ENCODE measurements at regions not wholly inside any gene's neighbourhood (a gene's known extent, or its start where the extent isn't known, plus 50 kb on each side); places are given as distances from the start of the nearest gene placed in this dataset.
"Not testable (repeated sequence)": the region's sequence is repeated elsewhere in the genome, so short reads cannot be mapped to it uniquely, and the experiment has no call there.

DNA sequence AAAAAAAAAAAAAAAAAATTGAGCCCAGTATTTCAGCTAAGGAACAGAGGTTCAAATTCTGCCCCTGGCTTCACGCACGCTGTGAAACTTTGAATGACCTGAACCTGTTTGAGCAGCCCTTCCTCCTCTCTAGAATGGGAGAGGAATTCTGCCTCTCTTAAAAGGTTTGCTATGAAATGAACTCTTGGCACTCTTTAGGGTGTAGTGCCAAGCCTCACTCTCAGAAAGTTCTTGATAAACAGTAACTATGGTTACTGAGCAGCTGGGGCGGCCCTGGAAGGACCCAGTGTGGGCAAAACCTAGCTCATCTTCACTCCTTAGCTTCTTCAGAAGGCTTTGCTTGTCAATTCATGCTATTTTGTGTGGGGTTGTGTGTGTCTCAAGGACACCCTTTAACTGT is 73.7 kb downstream of the GEMIN8 start:
- Mint-ChIP-seq H3K4me1 (ENCODE audit: low read depth) (peaks cover 2% of the 10 kb centered on the region), H3K4me3 (no peak overlapping the region), H3K36me3 (peaks cover 3% of the 10 kb centered on the region), H3K27me3 (no peaks in the 10 kb centered on the region), H3K27ac (no peak overlapping the region), H3K9me3 (ENCODE audit: low read depth) (no peaks in the 10 kb centered on the region)

DNA sequence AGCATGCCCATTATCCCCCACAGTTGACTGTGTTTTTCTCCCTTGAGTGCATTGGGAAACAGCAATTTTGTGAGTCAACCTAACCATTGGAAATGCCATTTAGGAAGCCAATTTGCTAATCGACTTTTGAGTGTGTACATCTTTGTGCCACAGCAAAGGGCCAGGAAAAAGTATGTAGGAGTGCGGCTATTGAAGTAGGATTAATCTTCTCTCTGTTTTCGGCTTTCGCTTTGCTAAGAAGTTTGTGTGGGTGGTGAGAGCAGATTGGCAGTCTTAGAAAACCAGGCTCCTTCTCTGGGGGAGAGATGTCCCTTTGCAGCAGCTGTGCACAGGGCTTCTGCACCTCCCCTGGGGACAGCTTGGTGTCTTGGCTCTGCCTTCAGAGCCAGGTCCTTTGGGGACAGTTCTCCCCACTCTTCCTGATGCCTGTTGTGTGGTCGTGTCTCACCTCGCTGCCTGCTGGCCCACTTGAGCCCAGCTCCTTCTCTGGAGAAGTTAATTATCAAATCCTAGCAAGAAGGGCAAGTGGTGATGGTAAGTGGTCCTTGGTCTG is 74.5 kb downstream of the GEMIN8 start:
- no peak overlapping the region for H3K4me3 Mint-ChIP-seq
- no peaks in the 10 kb centered on the region for H3K9me3 Mint-ChIP-seq (ENCODE audit: low read depth)
- H3K4me1 Mint-ChIP-seq (ENCODE audit: low read depth), result peaks cover 2% of the 10 kb centered on the region
- no peaks in the 10 kb centered on the region for H3K27me3 Mint-ChIP-seq
- H3K27ac Mint-ChIP-seq, result no peak overlapping the region
- H3K36me3 Mint-ChIP-seq, result peaks cover 3% of the 10 kb centered on the region

DNA sequence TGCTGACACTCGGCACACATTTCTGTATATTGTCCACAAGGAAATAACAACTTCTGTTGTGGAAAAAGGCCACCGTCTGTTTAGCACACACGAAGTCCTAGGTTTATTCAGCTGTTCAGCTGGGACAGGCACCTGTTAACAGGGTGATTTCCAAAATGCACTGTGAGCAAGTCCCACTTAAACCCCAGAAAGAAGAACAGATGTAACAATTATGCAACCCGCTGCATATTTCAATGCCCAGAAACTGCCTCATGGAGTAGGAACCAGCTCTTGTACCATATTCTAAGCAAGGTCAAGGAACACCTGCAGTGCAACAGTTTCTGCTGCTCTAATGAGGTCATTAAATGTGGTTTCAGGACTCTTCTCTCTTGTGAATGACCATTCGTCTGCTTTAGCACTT is 77.1 kb downstream of the GEMIN8 start:
- Mint-ChIP-seq H3K36me3 (no peaks in the 10 kb centered on the region), H3K27ac (no peak overlapping the region), H3K27me3 (no peaks in the 10 kb centered on the region), H3K4me3 (no peak overlapping the region), H3K9me3 (ENCODE audit: low read depth) (no peaks in the 10 kb centered on the region), H3K4me1 (ENCODE audit: low read depth) (no peaks in the 10 kb centered on the region)

DNA sequence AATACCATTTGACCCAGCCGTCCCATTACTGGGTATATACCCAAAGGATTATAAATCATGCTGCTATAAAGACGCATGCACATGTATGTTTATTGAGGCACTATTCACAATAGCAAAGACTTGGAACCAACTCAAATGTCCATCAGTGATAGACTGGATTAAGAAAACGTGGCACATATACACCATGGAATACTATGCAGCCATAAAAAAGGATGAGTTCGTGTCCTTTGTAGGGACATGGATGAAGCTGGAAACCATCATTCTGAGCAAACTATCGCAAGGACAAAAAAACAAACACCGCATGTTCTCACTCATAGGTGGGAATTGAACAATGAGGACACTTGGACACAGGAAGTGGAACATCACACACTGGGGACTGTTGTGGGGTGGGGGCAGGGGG is 83.5 kb downstream of the GEMIN8 start:
- H3K36me3 Mint-ChIP-seq; H3K9me3 Mint-ChIP-seq (ENCODE audit: low read depth); H3K4me1 Mint-ChIP-seq (ENCODE audit: low read depth); H3K4me3 Mint-ChIP-seq; H3K27ac Mint-ChIP-seq; H3K27me3 Mint-ChIP-seq: not testable (repeated sequence)

DNA sequence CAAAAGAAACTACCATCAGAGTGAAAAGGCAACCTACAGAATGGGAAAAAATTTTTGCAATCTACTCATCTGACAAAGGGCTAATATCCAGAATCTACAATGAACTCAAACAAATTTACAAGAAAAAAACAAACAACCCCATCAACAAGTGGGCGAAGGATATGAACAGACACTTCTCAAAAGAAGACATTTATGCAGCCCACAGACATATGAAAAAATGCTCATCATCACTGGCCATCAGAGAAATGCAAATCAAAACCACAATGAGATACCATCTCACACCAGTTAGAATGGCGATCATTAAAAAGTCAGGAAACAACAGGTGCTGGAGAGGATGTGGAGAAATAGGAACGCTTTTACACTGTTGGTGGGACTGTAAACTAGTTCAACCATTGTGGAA is 83.9 kb downstream of the GEMIN8 start:
- H3K9me3 Mint-ChIP-seq (ENCODE audit: low read depth); H3K27ac Mint-ChIP-seq; H3K4me1 Mint-ChIP-seq (ENCODE audit: low read depth); H3K36me3 Mint-ChIP-seq; H3K27me3 Mint-ChIP-seq; H3K4me3 Mint-ChIP-seq: not testable (repeated sequence)

DNA sequence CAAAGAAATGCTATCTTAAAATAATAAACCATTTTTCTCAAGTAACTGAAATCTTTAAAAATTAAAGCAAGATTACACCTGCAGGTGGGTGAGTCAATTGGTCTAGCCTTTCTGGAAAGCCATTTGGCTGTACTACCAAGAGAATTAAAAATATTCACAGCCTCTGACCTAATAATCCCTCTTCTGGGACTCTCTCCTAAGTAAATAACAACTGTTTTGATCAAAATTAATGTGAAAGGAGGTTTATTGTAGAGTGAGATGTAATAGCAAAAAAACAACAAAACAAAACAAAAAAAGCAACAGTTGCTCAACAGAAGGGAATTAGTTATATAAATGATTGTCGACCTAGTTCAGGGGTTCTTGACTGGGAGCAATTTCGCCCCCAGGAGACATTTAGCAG is 89.0 kb downstream of the GEMIN8 start:
- Mint-ChIP-seq H3K36me3 (no peaks in the 10 kb centered on the region), H3K9me3 (ENCODE audit: low read depth) (no peaks in the 10 kb centered on the region), H3K4me3 (no peak overlapping the region), H3K4me1 (ENCODE audit: low read depth) (no peaks in the 10 kb centered on the region), H3K27me3 (peaks cover 13% of the 10 kb centered on the region), H3K27ac (no peak overlapping the region)

DNA sequence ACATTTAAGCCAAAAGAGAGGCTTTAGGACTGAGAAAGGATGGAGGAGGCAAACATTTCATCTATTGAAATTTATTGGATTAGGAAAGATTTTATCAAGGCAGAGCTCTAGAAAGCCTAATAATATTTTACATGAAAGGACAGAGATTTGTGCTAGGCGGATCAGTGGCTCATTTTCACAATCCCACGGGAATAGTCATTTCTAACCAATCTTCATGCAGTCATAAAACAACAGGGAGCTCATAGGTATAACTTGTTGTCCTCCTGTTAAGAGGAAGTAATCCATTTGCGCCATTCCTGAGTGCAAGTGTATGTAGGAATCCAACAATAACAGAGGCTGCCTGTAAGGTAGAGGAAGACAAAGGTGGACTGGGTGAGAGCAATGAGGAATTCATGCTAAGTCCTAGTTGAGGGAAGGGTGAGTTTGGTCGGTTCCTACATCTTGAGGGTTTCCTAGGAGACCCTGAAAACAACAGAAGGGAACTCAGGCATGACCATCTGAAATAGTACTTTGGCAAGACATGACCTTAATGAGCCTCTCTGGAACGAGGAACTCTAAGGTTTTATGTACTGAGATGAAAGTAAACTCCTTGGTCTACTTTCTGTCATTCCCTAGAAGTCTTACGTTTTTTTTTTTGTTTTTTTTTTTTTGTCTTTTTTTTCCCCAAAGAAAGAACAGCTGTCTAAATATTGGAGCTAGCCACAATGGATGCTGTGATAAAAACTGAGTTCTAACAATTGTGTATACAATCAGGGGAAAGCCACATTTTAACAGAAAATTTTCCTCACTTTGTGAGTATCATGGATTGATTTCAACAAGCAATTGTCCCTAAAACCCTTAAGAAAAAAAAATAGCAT is 89.7 kb downstream of the GEMIN8 start:
- Mint-ChIP-seq H3K36me3 (no peaks in the 10 kb centered on the region), H3K27ac (no peak overlapping the region), H3K27me3 (peaks cover 13% of the 10 kb centered on the region), H3K4me1 (ENCODE audit: low read depth) (no peaks in the 10 kb centered on the region), H3K4me3 (peak overlapping the region; percentile 6), H3K9me3 (ENCODE audit: low read depth) (no peaks in the 10 kb centered on the region)

DNA sequence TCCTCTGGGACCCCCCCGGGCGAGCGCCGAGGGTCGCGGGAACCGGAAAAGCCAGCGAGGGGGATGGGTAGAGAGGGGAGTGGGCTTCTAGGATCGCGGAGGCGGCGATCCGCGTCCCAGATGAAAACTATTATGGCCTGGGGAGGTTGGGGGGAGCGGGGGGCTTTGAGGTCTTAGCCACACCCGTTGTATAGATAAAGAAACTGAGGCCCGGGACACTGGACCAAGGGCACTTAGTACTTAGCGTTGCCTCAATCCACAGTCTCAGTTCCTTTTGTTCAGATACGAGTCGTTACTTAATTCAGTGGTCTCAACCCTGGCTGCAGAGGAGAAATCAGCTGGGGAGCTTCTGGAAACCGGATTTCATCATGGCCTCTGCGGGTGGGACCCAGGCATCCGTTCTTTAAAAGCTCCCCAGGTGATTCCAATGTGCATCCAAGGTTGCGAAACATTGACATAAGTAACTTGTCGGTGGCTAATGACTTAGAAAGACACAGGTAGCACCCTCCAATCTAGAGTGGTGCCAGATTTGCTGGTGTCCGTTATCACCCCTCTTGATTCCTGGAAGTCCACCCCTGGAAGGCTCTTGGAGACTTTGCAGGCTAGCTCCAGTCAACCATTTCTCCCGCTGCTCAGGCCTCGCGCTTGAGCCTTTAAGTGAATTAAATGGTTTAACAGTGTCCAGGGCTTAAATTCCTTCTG is 90.7 kb downstream of the GEMIN8 start:
- H3K4me1 Mint-ChIP-seq (ENCODE audit: low read depth), result no peaks in the 10 kb centered on the region
- no peaks in the 10 kb centered on the region for H3K9me3 Mint-ChIP-seq (ENCODE audit: low read depth)
- H3K27me3 Mint-ChIP-seq, result peaks cover 13% of the 10 kb centered on the region
- no peak overlapping the region for H3K27ac Mint-ChIP-seq
- peak overlapping the region; percentile 66 for H3K4me3 Mint-ChIP-seq
- no peaks in the 10 kb centered on the region for H3K36me3 Mint-ChIP-seq

DNA sequence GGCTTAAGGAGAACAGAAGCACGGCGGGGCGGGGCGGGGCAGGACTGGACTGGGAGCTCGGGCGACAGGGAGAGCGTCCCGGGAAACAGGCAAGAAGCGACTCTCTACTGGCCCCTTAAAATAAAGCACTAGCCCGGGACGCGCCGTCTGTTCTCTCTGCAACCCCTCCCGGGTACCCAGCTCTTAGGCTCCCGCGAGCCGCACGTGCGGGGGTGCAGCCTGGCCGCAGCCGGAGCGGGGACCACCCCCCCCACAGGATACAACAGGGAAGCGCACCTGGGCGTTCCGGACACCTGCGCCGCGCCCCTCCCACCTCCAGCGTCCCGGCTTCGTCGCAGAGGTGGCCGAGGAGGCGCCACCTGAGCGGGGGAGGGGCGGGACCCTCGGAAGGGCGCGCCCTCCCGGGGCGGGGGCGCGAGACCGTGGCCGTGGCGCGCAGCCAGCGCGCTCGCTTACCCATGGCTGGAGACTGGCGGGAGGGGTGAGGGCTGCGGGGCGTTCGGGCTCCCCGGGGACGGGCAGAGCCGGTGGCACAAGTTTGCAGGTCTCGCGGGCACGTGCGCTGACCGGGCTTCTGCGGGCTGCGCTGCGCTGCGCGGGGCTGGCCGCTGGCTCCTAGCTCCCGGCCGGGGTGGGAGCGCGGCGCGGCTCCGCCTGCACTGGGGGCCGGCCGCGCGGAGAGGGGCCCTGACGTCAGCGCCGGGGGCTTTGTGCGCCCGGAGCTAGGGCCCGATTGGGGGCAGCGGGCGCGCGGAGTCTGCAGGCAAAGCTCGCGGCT is 91.5 kb downstream of the GEMIN8 start:
- Mint-ChIP-seq H3K4me1 (ENCODE audit: low read depth) (no peaks in the 10 kb centered on the region), H3K36me3 (no peaks in the 10 kb centered on the region), H3K4me3 (peak overlapping the region; percentile 66), H3K27me3 (peaks cover 13% of the 10 kb centered on the region), H3K9me3 (ENCODE audit: low read depth) (no peaks in the 10 kb centered on the region), H3K27ac (no peak overlapping the region)

DNA sequence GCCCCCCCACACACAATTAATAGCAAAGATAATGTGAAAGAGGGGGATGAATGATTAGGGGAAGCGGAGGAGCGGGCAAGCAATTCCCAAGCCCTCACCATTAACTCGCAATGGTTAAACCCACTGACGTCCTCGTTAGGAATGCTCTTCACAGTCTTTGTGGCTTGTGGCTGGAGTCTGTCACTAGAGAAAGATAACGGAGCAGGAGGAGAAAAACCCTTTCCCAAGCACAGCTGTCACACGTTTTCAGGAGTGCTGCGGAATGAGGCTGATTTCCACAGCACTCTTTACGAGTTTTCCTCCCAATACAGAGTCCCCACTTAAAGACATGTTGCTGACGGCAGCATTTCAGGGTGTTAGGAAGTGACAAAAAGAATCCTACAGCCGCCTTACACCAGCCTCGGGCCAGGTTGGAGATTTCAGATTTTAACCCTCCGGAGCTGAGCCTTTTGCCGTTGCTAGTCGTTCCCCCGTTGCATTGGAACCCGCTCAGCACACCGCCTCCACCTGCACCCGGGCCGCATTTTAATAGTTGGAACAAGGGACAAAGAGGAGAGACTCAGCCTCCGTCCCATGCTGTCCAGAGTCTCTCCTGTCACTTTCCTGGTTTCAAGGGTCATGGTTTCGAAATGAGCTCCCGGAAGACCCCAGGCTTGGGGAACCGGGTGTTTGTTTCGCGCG is 92.2 kb downstream of the GEMIN8 start:
- Mint-ChIP-seq H3K9me3 (ENCODE audit: low read depth) (no peaks in the 10 kb centered on the region), H3K27ac (no peak overlapping the region), H3K4me3 (peak overlapping the region; percentile 66), H3K36me3 (no peaks in the 10 kb centered on the region), H3K4me1 (ENCODE audit: low read depth) (no peaks in the 10 kb centered on the region), H3K27me3 (peaks cover 13% of the 10 kb centered on the region)

DNA sequence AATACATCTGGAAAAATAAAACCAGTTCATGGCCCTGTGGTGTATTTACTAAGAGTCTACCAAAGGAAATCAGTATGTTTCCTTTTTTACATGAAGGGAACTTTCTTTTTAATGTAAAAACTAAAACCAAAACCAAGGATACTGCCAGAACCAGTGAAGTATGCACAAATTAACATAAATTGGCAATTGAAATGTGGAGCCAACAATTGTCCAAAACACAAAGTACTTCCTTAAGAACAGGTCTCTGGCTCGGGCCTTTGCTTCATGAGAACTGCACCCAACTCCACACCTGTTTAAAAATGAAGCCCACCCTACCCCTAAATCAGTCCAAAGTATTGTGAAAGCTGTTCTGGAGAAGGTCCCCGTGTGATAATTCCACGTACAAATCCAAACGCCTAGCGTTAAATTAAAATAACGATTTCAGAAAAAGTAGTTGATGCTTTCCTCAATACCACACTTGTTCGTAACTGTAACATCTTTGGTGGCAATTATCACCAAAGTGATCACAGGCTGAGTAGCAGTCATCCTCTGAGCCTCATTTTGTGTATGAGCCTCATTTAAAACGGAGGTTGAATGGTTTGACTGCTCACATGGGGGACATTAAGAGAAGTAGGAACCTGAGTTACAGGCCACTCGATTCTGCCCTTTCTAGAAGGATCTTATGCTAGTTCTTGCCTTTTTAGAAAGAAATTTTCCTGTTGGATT is 93.0 kb downstream of the GEMIN8 start:
- no peaks in the 10 kb centered on the region for H3K4me1 Mint-ChIP-seq (ENCODE audit: low read depth)
- peaks cover 13% of the 10 kb centered on the region for H3K27me3 Mint-ChIP-seq
- no peak overlapping the region for H3K27ac Mint-ChIP-seq
- H3K36me3 Mint-ChIP-seq, result no peaks in the 10 kb centered on the region
- H3K9me3 Mint-ChIP-seq (ENCODE audit: low read depth), result no peaks in the 10 kb centered on the region
- H3K4me3 Mint-ChIP-seq, result peak overlapping the region; percentile 17

DNA sequence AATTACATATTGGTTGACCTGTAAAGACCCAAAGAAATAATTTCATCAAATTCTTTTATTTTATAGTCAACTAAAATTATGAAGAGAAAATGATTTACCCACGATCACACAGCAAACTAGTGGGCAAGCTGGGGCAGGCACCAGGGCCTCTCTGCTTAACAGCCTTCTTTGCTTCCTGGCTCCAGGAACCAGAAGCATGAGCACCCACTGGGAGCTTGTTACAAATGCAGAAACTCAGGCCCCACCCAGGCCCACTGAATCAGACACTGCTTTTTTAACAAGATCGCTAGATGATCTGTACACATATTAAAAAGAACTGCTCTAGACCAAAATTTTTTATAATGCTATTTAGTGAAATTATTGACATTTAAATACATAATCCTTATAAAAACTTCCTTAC is 95.0 kb downstream of the GEMIN8 start:
- H3K36me3 Mint-ChIP-seq, result no peaks in the 10 kb centered on the region
- H3K27me3 Mint-ChIP-seq, result peaks cover 9% of the 10 kb centered on the region
- H3K9me3 Mint-ChIP-seq (ENCODE audit: low read depth), result no peaks in the 10 kb centered on the region
- no peak overlapping the region for H3K27ac Mint-ChIP-seq
- H3K4me1 Mint-ChIP-seq (ENCODE audit: low read depth), result no peaks in the 10 kb centered on the region
- no peak overlapping the region for H3K4me3 Mint-ChIP-seq

DNA sequence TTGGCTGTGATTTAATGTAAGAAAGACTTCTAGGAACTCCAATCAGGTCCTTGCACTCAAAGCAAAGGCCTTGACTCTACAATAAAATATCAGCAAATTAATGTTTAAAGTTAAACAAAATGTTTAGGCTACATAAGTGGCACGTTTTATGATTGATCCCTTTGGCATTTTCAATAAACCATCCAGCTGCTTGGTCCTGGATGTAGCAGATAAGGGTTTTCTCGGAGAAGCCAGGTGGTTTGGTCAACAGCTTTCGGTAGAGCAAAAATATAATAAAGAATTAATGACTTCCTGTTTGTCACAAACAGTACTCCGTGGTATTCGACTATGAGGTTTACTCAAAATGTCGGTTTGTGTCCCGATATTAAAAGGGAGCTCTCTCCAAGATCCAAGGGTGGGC is 95.8 kb downstream of the GEMIN8 start:
- H3K27me3 Mint-ChIP-seq, result peaks cover 5% of the 10 kb centered on the region
- no peaks in the 10 kb centered on the region for H3K36me3 Mint-ChIP-seq
- H3K4me3 Mint-ChIP-seq, result no peak overlapping the region
- H3K9me3 Mint-ChIP-seq (ENCODE audit: low read depth), result no peaks in the 10 kb centered on the region
- no peaks in the 10 kb centered on the region for H3K4me1 Mint-ChIP-seq (ENCODE audit: low read depth)
- H3K27ac Mint-ChIP-seq, result no peak overlapping the region

DNA sequence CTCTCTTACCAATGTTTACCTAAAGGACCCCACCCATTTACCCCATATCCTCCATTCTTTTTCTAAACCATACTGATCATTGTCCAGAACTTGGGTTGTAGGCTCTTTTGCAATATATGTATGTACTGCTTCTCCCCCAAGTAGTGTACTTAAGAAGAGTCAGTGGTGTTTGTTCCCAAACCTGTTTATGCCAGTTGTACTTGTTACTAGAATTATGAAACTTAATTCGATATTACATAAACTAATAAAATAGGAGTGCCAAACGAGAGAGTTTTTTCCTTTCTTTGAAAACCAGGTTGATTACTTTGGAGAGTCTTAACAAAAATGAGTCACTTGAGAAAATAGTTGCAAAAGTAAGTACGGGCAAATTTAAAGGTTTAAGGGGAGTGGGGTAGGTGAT is 96.3 kb downstream of the GEMIN8 start:
- no peaks in the 10 kb centered on the region for H3K9me3 Mint-ChIP-seq (ENCODE audit: low read depth)
- no peak overlapping the region for H3K27ac Mint-ChIP-seq
- no peaks in the 10 kb centered on the region for H3K4me1 Mint-ChIP-seq (ENCODE audit: low read depth)
- no peaks in the 10 kb centered on the region for H3K36me3 Mint-ChIP-seq
- H3K4me3 Mint-ChIP-seq, result no peak overlapping the region
- peaks cover 5% of the 10 kb centered on the region for H3K27me3 Mint-ChIP-seq
